SU-DHL-6 (cell line): ENCODE measurements at regions not wholly inside any gene's neighbourhood (a gene's known extent, or its start where the extent isn't known, plus 50 kb on each side); places are given as distances from the start of the nearest gene placed in this dataset.

ENCODE experiments used
- H2AFZ ChIP-seq: fragments of 200-600 bp; sonication (generic); 2 replicates; pipeline ENCODE4 v1.6.1; 2014; ENCODE audit warnings: low read depth, mild to moderate bottlenecking, moderate library complexity, mixed read lengths, antibody characterized with exemption, low read length; ENCODE audit not compliant: severe bottlenecking
- H3F3A ChIP-seq: fragments of 200-600 bp; shearing (Covaris generic); 2 replicates; pipeline ENCODE4 v1.6.0; 2016; ENCODE audit warnings: antibody characterized with exemption, mild to moderate bottlenecking; ENCODE audit not compliant: insufficient read depth
- H3K27ac ChIP-seq: fragments of 200-600 bp; sonication (generic); 2 replicates; pipeline ENCODE4 v1.5.1; 2016; ENCODE audit warnings: low read depth, mild to moderate bottlenecking, low read length, moderate library complexity, mixed read lengths
- H3K27me3 ChIP-seq: fragments of 200-600 bp; sonication (generic), shearing (Covaris generic); 2 replicates; pipeline ENCODE4 v1.6.0; 2014; ENCODE audit warnings: mild to moderate bottlenecking, low read length
- H3K36me3 ChIP-seq: fragments of 200-600 bp; sonication (generic); 2 replicates; pipeline ENCODE4 v1.6.1; 2014; ENCODE audit warnings: mild to moderate bottlenecking, low read length, mixed read lengths
- H3K4me2 ChIP-seq: fragments of 300-600, 200-600 bp; shearing (Covaris generic), sonication (generic); 2 replicates; pipeline ENCODE4 v1.6.0; 2014; ENCODE audit warnings: low read length, low read depth, mild to moderate bottlenecking; ENCODE audit not compliant: poor library complexity, severe bottlenecking
- H3K4me3 ChIP-seq: fragments of 200-600 bp; sonication (generic); 2 replicates; pipeline ENCODE4 v1.5.1; 2014; ENCODE audit warnings: antibody characterized with exemption, low read length, mild to moderate bottlenecking, mixed read lengths; ENCODE audit not compliant: insufficient read depth, poor library complexity, severe bottlenecking
- H3K79me2 ChIP-seq: fragments of 200-600 bp; sonication (generic); 2 replicates; pipeline ENCODE4 v1.6.1; 2014; ENCODE audit warnings: mild to moderate bottlenecking, low read length, moderate library complexity; ENCODE audit not compliant: insufficient read depth
- H3K9ac ChIP-seq: fragments of 200-600 bp; sonication (generic); 2 replicates; pipeline ENCODE4 v1.7.0; 2014; ENCODE audit warnings: mild to moderate bottlenecking, low read length
- H3K9me2 ChIP-seq: fragments of 200-600 bp; sonication (generic); replicated peaks from 2 replicates; pipeline ENCODE4 v1.6.1; 2014; ENCODE audit warnings: low read length; ENCODE audit not compliant: insufficient read depth
- H3K9me3 ChIP-seq: fragments of 200-600 bp; sonication (generic); 2 replicates; pipeline ENCODE4 v1.6.1; 2014; ENCODE audit warnings: low read length, mixed read lengths; ENCODE audit not compliant: insufficient read depth
- H4K20me1 ChIP-seq: fragments of 200-600 bp; sonication (generic); 2 replicates; pipeline ENCODE4 v1.6.1; 2014; ENCODE audit warnings: low read depth, mild to moderate bottlenecking, antibody characterized with exemption, low read length, moderate library complexity, mixed read lengths
- CTCF ChIP-seq: fragments of 200-600 bp; sonication (generic); IDR thresholded peaks from one replicate; pipeline ENCODE4 v1.5.1; 2017; ENCODE audit warnings: antibody characterized with exemption, mild to moderate bottlenecking, low read length, moderate library complexity; ENCODE audit not compliant: insufficient read depth, poor library complexity, severe bottlenecking
- EZH2phosphoT487 ChIP-seq: fragments of 200-600 bp; sonication (generic), shearing (Covaris generic); conservative IDR thresholded peaks from 2 replicates; pipeline ENCODE4 v1.6.1; 2018; ENCODE audit warnings: mild to moderate bottlenecking, antibody characterized with exemption, low read length, moderate library complexity, mixed read lengths

- Histone ChIP-seq H3K36me3 (no peaks in the 10 kb centered on the region), H3K9ac (no peak overlapping the region), H3K4me2 (no peak overlapping the region), H3K4me3 (no peak overlapping the region), H2AFZ (no peak overlapping the region), H3K27me3 (no peaks in the 10 kb centered on the region), H3K79me2 (no peaks in the 10 kb centered on the region), H3K27ac (no peak overlapping the region), H3K9me2 (no peaks in the 10 kb centered on the region), H3K9me3 (no peaks in the 10 kb centered on the region), H4K20me1 (no peaks in the 10 kb centered on the region), H3F3A (no peaks in the 10 kb centered on the region)
- TF ChIP-seq CTCF: no peak
- no peak for TF ChIP-seq EZH2phosphoT487
These were observed 699.1 kb downstream of the MCTP2 start for GRCh38 chr15:94930441-94930840.

GRCh38 chr15:94930960-94931359 is 699.6 kb downstream of the MCTP2 start:
- Histone ChIP-seq H3K9me2 (no peaks in the 10 kb centered on the region), H3K9me3 (no peaks in the 10 kb centered on the region), H3K27me3 (no peaks in the 10 kb centered on the region)

GRCh38 chr15:94934440-94934839 is 703.1 kb downstream of the MCTP2 start:
- H4K20me1 ChIP-seq: no peaks in the 10 kb centered on the region
- no peaks in the 10 kb centered on the region for H3K27me3 ChIP-seq
- no peaks in the 10 kb centered on the region for H3F3A ChIP-seq
- no peak overlapping the region for H3K4me2 ChIP-seq
- no peak overlapping the region for H3K4me3 ChIP-seq
- H3K9me3 ChIP-seq: no peaks in the 10 kb centered on the region
- H3K36me3 ChIP-seq: no peaks in the 10 kb centered on the region
- H3K27ac ChIP-seq: no peak overlapping the region
- H3K79me2 ChIP-seq: no peaks in the 10 kb centered on the region
- H3K9me2 ChIP-seq: no peaks in the 10 kb centered on the region
- TF ChIP-seq CTCF (no peak), EZH2phosphoT487 (no peak)
- no peak overlapping the region for H3K9ac ChIP-seq
- H2AFZ ChIP-seq: no peak overlapping the region

More at GRCh38 chr15:94930960-94931359, 699.6 kb downstream of the MCTP2 start:
- no peaks in the 10 kb centered on the region for H3F3A ChIP-seq
- H3K79me2 ChIP-seq: no peaks in the 10 kb centered on the region
- no peak for TF ChIP-seq CTCF
- no peak overlapping the region for H3K9ac ChIP-seq
- no peaks in the 10 kb centered on the region for H4K20me1 ChIP-seq
- H3K4me2 ChIP-seq: no peak overlapping the region
- H3K4me3 ChIP-seq: no peak overlapping the region
- no peak overlapping the region for H2AFZ ChIP-seq
- H3K27ac ChIP-seq: no peak overlapping the region
- H3K36me3 ChIP-seq: no peaks in the 10 kb centered on the region

GRCh38 chr15:94937242-94937641 is 705.9 kb downstream of the MCTP2 start:
- Histone ChIP-seq H3K27ac (no peak overlapping the region), H3K9me2 (no peaks in the 10 kb centered on the region), H3K79me2 (no peaks in the 10 kb centered on the region), H3K36me3 (no peaks in the 10 kb centered on the region), H3K9me3 (no peaks in the 10 kb centered on the region), H2AFZ (no peak overlapping the region), H4K20me1 (no peaks in the 10 kb centered on the region), H3K4me2 (no peak overlapping the region), H3F3A (no peaks in the 10 kb centered on the region), H3K27me3 (no peaks in the 10 kb centered on the region), H3K4me3 (no peak overlapping the region), H3K9ac (no peak overlapping the region)
- TF ChIP-seq CTCF: no peak
- no peak for TF ChIP-seq EZH2phosphoT487
